SH-SY5Y (cell line): ENCODE measurements at regions not wholly inside any gene's neighbourhood (a gene's known extent, or its start where the extent isn't known, plus 50 kb on each side); places are given as distances from the start of the nearest gene placed in this dataset.

ENCODE experiments used
- GATA2 ChIP-seq: IDR thresholded peaks from 2 replicates; pipeline ENCODE4 v1.6.1; 2011; ENCODE audit warnings: mild to moderate bottlenecking, low read depth, low read length
- GATA3 ChIP-seq: IDR thresholded peaks from 2 replicates; pipeline ENCODE4 v1.6.1; 2011; ENCODE audit warnings: low read depth, mild to moderate bottlenecking, low read length, moderate library complexity

DNA sequence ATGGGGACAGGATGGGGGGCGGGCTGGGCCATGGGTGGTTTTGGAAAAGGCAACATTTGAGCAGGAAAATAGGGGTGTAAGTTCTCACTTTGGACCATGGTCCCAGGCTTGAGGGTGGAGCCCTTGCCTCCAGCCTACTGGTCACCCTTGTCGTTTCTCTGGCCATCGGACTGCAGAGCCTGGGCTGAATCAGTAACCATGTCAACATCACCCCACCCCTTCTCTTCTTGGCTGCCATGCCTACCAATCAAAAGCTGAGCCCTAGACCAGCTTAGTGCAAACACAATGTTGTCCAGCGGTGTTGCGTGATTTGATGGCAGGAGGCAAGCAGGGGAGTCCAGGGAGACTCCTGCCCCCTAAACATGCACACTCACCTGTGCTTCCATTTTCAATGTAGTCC is 231.0 kb upstream of the KAZN start:
- TF ChIP-seq GATA2 (no peak), GATA3 (no peak)
